ENCODE measurements at regions not wholly inside any gene's neighbourhood (a gene's known extent, or its start where the extent isn't known, plus 50 kb on each side); places are given as distances from the start of the nearest gene placed in this dataset.

- Histone ChIP-seq H3K27me3 (ENCODE audit: control insufficient read depth in 2 of 2, insufficient read depth in 2 of 2, low read length in 2 of 2) (no peaks in the 10 kb centered on the region), H3K4me3 (no peak overlapping the region), H3K4me1 (replicated peaks in 1 of 2; ENCODE audit: control insufficient read depth in 2 of 2, insufficient read depth in 2 of 2, low read length in 2 of 2) (no peaks in the 10 kb centered on the region), H2AFZ (ENCODE audit: low read depth, low read length) (no peak overlapping the region), H4K20me1 (replicated peaks; ENCODE audit: control insufficient read depth, insufficient read depth, low read length) (no peaks in the 10 kb centered on the region), H3K79me2 (ENCODE audit: control insufficient read depth, insufficient read depth, low read length) (no peaks in the 10 kb centered on the region), H3K9me3 (replicated peaks; ENCODE audit: control insufficient read depth, insufficient read depth, low read depth, low read length) (no peaks in the 10 kb centered on the region), H3K36me3 (ENCODE audit: control insufficient read depth, insufficient read depth, low read length) (no peaks in the 10 kb centered on the region), H3K4me2 (ENCODE audit: insufficient read depth, low read length) (no peak overlapping the region), H3K27ac (ENCODE audit: extremely low read depth, low read depth, low read length) (no peak overlapping the region), H3K9ac (ENCODE audit: insufficient read depth in 1 of 2, low read depth in 2 of 2, low read length in 2 of 2) (no peak overlapping the region), H3K9me1 (ENCODE audit: control insufficient read depth, insufficient read depth, low read length) (no peaks in the 10 kb centered on the region)
- ChIA-PET CTCF (ENCODE audit: low intra/inter-chr PET ratio) (no interaction called here), POLR2A (no interaction called here)
- no TSS peak for BruUV-seq (replicated peaks)
- DNase-seq (ENCODE audit: extremely low read depth in 1 of 4, low spot score in 3 of 4), result no peak
- in situ Hi-C loops (cut with MboI), result no loop called here
- WGBS (ENCODE audit: insufficient coverage, low coverage, missing lambda C conversion rate), result 0% methylated on average over 1 of the region's 1 CpG
- FAIRE-seq, result no peak
- intact Hi-C loops (cut with micrococcal nuclease), result no loop called here
- TF ChIP-seq, protein P1, sequence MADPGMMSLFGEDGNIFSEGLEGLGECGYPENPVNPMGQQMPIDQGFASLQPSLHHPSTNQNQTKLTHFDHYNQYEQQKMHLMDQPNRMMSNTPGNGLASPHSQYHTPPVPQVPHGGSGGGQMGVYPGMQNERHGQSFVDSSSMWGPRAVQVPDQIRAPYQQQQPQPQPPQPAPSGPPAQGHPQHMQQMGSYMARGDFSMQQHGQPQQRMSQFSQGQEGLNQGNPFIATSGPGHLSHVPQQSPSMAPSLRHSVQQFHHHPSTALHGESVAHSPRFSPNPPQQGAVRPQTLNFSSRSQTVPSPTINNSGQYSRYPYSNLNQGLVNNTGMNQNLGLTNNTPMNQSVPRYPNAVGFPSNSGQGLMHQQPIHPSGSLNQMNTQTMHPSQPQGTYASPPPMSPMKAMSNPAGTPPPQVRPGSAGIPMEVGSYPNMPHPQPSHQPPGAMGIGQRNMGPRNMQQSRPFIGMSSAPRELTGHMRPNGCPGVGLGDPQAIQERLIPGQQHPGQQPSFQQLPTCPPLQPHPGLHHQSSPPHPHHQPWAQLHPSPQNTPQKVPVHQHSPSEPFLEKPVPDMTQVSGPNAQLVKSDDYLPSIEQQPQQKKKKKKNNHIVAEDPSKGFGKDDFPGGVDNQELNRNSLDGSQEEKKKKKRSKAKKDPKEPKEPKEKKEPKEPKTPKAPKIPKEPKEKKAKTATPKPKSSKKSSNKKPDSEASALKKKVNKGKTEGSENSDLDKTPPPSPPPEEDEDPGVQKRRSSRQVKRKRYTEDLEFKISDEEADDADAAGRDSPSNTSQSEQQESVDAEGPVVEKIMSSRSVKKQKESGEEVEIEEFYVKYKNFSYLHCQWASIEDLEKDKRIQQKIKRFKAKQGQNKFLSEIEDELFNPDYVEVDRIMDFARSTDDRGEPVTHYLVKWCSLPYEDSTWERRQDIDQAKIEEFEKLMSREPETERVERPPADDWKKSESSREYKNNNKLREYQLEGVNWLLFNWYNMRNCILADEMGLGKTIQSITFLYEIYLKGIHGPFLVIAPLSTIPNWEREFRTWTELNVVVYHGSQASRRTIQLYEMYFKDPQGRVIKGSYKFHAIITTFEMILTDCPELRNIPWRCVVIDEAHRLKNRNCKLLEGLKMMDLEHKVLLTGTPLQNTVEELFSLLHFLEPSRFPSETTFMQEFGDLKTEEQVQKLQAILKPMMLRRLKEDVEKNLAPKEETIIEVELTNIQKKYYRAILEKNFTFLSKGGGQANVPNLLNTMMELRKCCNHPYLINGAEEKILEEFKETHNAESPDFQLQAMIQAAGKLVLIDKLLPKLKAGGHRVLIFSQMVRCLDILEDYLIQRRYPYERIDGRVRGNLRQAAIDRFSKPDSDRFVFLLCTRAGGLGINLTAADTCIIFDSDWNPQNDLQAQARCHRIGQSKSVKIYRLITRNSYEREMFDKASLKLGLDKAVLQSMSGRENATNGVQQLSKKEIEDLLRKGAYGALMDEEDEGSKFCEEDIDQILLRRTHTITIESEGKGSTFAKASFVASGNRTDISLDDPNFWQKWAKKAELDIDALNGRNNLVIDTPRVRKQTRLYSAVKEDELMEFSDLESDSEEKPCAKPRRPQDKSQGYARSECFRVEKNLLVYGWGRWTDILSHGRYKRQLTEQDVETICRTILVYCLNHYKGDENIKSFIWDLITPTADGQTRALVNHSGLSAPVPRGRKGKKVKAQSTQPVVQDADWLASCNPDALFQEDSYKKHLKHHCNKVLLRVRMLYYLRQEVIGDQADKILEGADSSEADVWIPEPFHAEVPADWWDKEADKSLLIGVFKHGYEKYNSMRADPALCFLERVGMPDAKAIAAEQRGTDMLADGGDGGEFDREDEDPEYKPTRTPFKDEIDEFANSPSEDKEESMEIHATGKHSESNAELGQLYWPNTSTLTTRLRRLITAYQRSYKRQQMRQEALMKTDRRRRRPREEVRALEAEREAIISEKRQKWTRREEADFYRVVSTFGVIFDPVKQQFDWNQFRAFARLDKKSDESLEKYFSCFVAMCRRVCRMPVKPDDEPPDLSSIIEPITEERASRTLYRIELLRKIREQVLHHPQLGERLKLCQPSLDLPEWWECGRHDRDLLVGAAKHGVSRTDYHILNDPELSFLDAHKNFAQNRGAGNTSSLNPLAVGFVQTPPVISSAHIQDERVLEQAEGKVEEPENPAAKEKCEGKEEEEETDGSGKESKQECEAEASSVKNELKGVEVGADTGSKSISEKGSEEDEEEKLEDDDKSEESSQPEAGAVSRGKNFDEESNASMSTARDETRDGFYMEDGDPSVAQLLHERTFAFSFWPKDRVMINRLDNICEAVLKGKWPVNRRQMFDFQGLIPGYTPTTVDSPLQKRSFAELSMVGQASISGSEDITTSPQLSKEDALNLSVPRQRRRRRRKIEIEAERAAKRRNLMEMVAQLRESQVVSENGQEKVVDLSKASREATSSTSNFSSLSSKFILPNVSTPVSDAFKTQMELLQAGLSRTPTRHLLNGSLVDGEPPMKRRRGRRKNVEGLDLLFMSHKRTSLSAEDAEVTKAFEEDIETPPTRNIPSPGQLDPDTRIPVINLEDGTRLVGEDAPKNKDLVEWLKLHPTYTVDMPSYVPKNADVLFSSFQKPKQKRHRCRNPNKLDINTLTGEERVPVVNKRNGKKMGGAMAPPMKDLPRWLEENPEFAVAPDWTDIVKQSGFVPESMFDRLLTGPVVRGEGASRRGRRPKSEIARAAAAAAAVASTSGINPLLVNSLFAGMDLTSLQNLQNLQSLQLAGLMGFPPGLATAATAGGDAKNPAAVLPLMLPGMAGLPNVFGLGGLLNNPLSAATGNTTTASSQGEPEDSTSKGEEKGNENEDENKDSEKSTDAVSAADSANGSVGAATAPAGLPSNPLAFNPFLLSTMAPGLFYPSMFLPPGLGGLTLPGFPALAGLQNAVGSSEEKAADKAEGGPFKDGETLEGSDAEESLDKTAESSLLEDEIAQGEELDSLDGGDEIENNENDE (IDR thresholded peaks at IDR 0.05; ENCODE audit: low read depth, low read length), result no peak
- TF ChIP-seq POLR2AphosphoS5 (IDR thresholded peaks at IDR 0.05; ENCODE audit: control insufficient read depth, insufficient read depth, low read depth, low read length), result no peak
- no peak for TF ChIP-seq TCFL5 (CRISPR knock-in tag; conservative IDR thresholded peaks at IDR 0.05)
- TF ChIP-seq ZNF75A (CRISPR knock-in tag; IDR thresholded peaks at IDR 0.05), result no peak
- TF ChIP-seq HDAC8 (tag; IDR thresholded peaks at IDR 0.05), result no peak
- no peak for TF ChIP-seq KAT7 (CRISPR knock-in tag; IDR thresholded peaks at IDR 0.05; ENCODE audit: borderline replicate concordance)
- TF ChIP-seq WHSC1 (IDR thresholded peaks at IDR 0.05; ENCODE audit: low read length), result no peak
- TF ChIP-seq HDAC6 (IDR thresholded peaks at IDR 0.05; ENCODE audit: low read depth, low read length), result no peak
- no peak for TF ChIP-seq POLR3G (IDR thresholded peaks at IDR 0.05; ENCODE audit: extremely low read depth, insufficient read length, insufficient replicate concordance)
- no peak for TF ChIP-seq ZNF354B (CRISPR knock-in tag; IDR thresholded peaks at IDR 0.05)
- no peak for TF ChIP-seq FOXJ3 (CRISPR knock-in tag; IDR thresholded peaks at IDR 0.05)
- ATAC-seq, result no peak
These were observed 1507.6 kb upstream of the GOT2 start for GRCh38 chr16:60241671-60242070.
